ENCODE measurements at regions not wholly inside any gene's neighbourhood (a gene's known extent, or its start where the extent isn't known, plus 50 kb on each side); places are given as distances from the start of the nearest gene placed in this dataset.

DNA sequence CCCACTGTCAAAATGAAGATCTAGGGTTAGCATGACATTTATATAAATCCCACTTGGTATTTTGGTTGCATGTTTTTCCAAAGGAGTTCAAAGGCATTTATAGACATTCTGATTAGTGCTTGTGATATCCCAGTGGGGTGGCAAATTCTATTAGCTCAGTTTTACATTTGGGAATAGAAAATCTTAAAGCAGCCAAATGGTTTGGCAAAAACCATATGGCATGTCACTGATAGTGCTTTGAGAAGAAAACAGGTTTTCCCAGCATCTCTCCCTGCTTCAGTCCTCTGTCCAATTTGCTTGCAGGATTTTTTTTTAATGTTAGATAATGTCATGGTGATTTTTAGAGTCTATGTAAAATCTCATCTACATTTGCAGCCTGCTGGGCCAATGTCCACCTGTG is 225.1 kb upstream of the DIO3 start:
- Histone ChIP-seq H3F3A (ENCODE audit: insufficient read depth, low read length, poor library complexity, severe bottlenecking) (no peaks in the 10 kb centered on the region), H3K4me3 (ENCODE audit: low read length) (no peak overlapping the region), H4K20me1 (ENCODE audit: insufficient read depth) (no peaks in the 10 kb centered on the region), H3K36me3 (ENCODE audit: insufficient read depth, low read length) (no peaks in the 10 kb centered on the region), H3K9me2 (ENCODE audit: insufficient read depth, low read length) (no peaks in the 10 kb centered on the region), H3K79me2 (replicated peaks; ENCODE audit: insufficient read depth, low read length) (no peaks in the 10 kb centered on the region), H3K4me2 (ENCODE audit: low read length) (no peak overlapping the region), H3K27ac (ENCODE audit: low read length) (no peak overlapping the region), H2AFZ (ENCODE audit: low read depth, low read length) (no peak overlapping the region), H3K9ac (ENCODE audit: low read length) (no peak overlapping the region), H3K9me3 (ENCODE audit: low read length) (no peaks in the 10 kb centered on the region), H3K27me3 (ENCODE audit: insufficient read depth, low read depth, low read length) (no peaks in the 10 kb centered on the region)
- TF ChIP-seq EP300 (conservative IDR thresholded peaks at IDR 0.05; ENCODE audit: poor library complexity, severe bottlenecking) (no peak), RAD21 (conservative IDR thresholded peaks at IDR 0.05) (no peak), TAF1 (IDR thresholded peaks at IDR 0.05; ENCODE audit: low read depth) (no peak)
- TF ChIP-seq, protein P1, sequence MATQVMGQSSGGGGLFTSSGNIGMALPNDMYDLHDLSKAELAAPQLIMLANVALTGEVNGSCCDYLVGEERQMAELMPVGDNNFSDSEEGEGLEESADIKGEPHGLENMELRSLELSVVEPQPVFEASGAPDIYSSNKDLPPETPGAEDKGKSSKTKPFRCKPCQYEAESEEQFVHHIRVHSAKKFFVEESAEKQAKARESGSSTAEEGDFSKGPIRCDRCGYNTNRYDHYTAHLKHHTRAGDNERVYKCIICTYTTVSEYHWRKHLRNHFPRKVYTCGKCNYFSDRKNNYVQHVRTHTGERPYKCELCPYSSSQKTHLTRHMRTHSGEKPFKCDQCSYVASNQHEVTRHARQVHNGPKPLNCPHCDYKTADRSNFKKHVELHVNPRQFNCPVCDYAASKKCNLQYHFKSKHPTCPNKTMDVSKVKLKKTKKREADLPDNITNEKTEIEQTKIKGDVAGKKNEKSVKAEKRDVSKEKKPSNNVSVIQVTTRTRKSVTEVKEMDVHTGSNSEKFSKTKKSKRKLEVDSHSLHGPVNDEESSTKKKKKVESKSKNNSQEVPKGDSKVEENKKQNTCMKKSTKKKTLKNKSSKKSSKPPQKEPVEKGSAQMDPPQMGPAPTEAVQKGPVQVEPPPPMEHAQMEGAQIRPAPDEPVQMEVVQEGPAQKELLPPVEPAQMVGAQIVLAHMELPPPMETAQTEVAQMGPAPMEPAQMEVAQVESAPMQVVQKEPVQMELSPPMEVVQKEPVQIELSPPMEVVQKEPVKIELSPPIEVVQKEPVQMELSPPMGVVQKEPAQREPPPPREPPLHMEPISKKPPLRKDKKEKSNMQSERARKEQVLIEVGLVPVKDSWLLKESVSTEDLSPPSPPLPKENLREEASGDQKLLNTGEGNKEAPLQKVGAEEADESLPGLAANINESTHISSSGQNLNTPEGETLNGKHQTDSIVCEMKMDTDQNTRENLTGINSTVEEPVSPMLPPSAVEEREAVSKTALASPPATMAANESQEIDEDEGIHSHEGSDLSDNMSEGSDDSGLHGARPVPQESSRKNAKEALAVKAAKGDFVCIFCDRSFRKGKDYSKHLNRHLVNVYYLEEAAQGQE (IDR thresholded peaks at IDR 0.05; ENCODE audit: borderline replicate concordance): no peak

DNA sequence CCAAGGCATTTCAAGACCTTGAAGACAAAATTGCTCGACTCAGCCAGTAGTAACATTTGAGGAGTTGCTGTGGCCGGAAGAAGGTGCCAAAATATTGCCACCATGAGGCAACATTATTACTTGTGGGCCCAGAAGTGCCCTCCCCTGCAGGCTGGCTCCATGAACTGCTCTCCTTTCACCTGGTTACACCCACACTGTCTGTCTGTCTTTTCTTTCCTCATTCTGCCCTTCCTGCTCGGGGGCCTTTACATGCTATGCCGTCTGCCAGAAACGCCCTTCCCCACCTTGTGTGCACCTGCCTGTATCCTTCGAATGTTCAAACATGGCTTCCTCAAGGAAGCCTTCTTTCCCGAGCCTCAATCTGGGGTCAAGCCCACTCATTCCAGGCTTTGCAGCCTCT is 224.2 kb upstream of the DIO3 start:
- no peaks in the 10 kb centered on the region for H4K20me1 ChIP-seq (ENCODE audit: insufficient read depth)
- H3K79me2 ChIP-seq (replicated peaks; ENCODE audit: insufficient read depth, low read length): no peaks in the 10 kb centered on the region
- H3F3A ChIP-seq (ENCODE audit: insufficient read depth, low read length, poor library complexity, severe bottlenecking): no peaks in the 10 kb centered on the region
- H3K4me3 ChIP-seq (ENCODE audit: low read length): no peak overlapping the region
- peaks cover 3% of the 10 kb centered on the region for H3K9me3 ChIP-seq (ENCODE audit: low read length)
- no peak overlapping the region for H2AFZ ChIP-seq (ENCODE audit: low read depth, low read length)
- H3K27ac ChIP-seq (ENCODE audit: low read length): no peak overlapping the region
- no peak overlapping the region for H3K9ac ChIP-seq (ENCODE audit: low read length)
- no peaks in the 10 kb centered on the region for H3K27me3 ChIP-seq (ENCODE audit: insufficient read depth, low read depth, low read length)
- no peaks in the 10 kb centered on the region for H3K9me2 ChIP-seq (ENCODE audit: insufficient read depth, low read length)
- H3K4me2 ChIP-seq (ENCODE audit: low read length): no peak overlapping the region
- TF ChIP-seq MXI1 (conservative IDR thresholded peaks at IDR 0.05; ENCODE audit: poor library complexity, severe bottlenecking) (no peak), EP300 (conservative IDR thresholded peaks at IDR 0.05; ENCODE audit: poor library complexity, severe bottlenecking) (no peak), SMC3 (conservative IDR thresholded peaks at IDR 0.05; ENCODE audit: poor library complexity) (no peak), TAF1 (IDR thresholded peaks at IDR 0.05; ENCODE audit: low read depth) (no peak), EZH2 (IDR thresholded peaks at IDR 0.05; ENCODE audit: borderline replicate concordance, insufficient read depth, low read length, poor library complexity, severe bottlenecking) (no peak), POLR2AphosphoS5 (IDR thresholded peaks at IDR 0.05) (no peak), RAD21 (conservative IDR thresholded peaks at IDR 0.05) (no peak)
- TF ChIP-seq, protein P2, sequence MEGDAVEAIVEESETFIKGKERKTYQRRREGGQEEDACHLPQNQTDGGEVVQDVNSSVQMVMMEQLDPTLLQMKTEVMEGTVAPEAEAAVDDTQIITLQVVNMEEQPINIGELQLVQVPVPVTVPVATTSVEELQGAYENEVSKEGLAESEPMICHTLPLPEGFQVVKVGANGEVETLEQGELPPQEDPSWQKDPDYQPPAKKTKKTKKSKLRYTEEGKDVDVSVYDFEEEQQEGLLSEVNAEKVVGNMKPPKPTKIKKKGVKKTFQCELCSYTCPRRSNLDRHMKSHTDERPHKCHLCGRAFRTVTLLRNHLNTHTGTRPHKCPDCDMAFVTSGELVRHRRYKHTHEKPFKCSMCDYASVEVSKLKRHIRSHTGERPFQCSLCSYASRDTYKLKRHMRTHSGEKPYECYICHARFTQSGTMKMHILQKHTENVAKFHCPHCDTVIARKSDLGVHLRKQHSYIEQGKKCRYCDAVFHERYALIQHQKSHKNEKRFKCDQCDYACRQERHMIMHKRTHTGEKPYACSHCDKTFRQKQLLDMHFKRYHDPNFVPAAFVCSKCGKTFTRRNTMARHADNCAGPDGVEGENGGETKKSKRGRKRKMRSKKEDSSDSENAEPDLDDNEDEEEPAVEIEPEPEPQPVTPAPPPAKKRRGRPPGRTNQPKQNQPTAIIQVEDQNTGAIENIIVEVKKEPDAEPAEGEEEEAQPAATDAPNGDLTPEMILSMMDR (IDR thresholded peaks at IDR 0.05; ENCODE audit: poor library complexity, severe bottlenecking): no peak
- H3K36me3 ChIP-seq (ENCODE audit: insufficient read depth, low read length): no peaks in the 10 kb centered on the region

DNA sequence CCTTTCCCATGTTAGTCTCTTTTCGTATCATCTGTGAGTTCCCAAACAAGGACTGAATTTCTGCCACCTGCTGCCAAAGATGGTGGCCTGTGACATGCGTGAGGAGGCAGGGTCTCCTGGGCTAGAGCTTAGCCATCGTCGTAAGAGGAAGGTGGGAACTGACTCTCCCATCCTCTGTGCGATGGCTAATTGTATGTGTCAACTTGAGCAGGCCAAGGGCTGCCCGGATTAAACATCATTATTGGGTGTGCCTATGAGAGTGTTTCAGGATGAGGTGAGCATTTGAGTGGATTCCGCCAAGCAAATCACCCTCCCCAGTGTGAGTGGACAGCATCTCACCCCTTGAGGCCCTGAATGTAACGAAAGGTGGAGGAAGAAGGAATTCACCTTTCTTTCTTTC is 220.7 kb upstream of the DIO3 start:
- Histone ChIP-seq H3K36me3 (ENCODE audit: insufficient read depth, low read length) (no peaks in the 10 kb centered on the region), H3K27me3 (ENCODE audit: insufficient read depth, low read depth, low read length) (no peaks in the 10 kb centered on the region), H2AFZ (ENCODE audit: low read depth, low read length) (no peak overlapping the region), H3K4me2 (ENCODE audit: low read length) (no peak overlapping the region), H3K9me2 (ENCODE audit: insufficient read depth, low read length) (no peaks in the 10 kb centered on the region), H3K9ac (ENCODE audit: low read length) (no peak overlapping the region), H3K9me3 (ENCODE audit: low read length) (peaks cover 7% of the 10 kb centered on the region), H3K27ac (ENCODE audit: low read length) (no peak overlapping the region), H4K20me1 (ENCODE audit: insufficient read depth) (no peaks in the 10 kb centered on the region), H3F3A (ENCODE audit: insufficient read depth, low read length, poor library complexity, severe bottlenecking) (no peaks in the 10 kb centered on the region), H3K79me2 (replicated peaks; ENCODE audit: insufficient read depth, low read length) (no peaks in the 10 kb centered on the region), H3K4me3 (ENCODE audit: low read length) (no peak overlapping the region)
- TF ChIP-seq, protein P2 (IDR thresholded peaks at IDR 0.05; ENCODE audit: poor library complexity, severe bottlenecking): no peak
- TF ChIP-seq SMC3 (conservative IDR thresholded peaks at IDR 0.05; ENCODE audit: poor library complexity) (no peak), RAD21 (conservative IDR thresholded peaks at IDR 0.05) (no peak), EP300 (conservative IDR thresholded peaks at IDR 0.05; ENCODE audit: poor library complexity, severe bottlenecking) (no peak), POLR2AphosphoS5 (IDR thresholded peaks at IDR 0.05) (no peak), TAF1 (IDR thresholded peaks at IDR 0.05; ENCODE audit: low read depth) (no peak), EZH2 (IDR thresholded peaks at IDR 0.05; ENCODE audit: borderline replicate concordance, insufficient read depth, low read length, poor library complexity, severe bottlenecking) (no peak), MXI1 (conservative IDR thresholded peaks at IDR 0.05; ENCODE audit: poor library complexity, severe bottlenecking) (no peak)
- TF ChIP-seq, protein P1 (IDR thresholded peaks at IDR 0.05; ENCODE audit: borderline replicate concordance): no peak

Data from neural cell (in vitro differentiated cells).